GM20431 (cell line): ENCODE measurements at regions not wholly inside any gene's neighbourhood (a gene's known extent, or its start where the extent isn't known, plus 50 kb on each side); places are given as distances from the start of the nearest gene placed in this dataset.

ENCODE experiments used
- in situ Hi-C: fragments of 300-500 bp; cut with MseI, MboI; formaldehyde crosslinking; loops from one replicate; pipeline ENCODE4 v1.15.0; 2020; ENCODE audit warnings: low sequenced_read_pairs; ENCODE audit not compliant: unreplicated experiment

GRCh38 chr5:93809430-93809829, 68.0 kb upstream of the POU5F2 start:
- in situ Hi-C loops: no loop called here

DNA sequence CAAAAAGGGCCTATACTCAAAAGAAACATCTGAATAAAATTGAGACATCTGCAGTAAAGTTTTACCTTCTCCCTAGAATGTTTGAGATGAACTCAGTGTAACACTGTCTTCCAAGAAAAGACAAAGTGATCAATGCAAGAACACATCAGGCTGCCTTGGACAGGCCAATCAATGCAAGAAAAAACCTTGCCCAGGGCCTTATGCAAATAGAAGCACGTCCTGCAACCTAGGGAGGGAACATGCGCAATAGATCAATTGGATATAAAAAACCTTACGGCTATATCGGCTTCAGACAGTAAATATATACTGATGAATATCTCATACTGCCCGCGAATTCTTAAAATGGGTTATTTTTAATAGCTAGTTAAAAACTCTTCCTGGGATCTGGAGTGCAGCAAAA, 66.4 kb upstream of the POU5F2 start:
- in situ Hi-C loops: no loop called here

GRCh38 chr5:93805616-93806379, 64.4 kb upstream of the POU5F2 start:
- in situ Hi-C loops: no loop called here

- in situ Hi-C loops: no loop called here
These were observed 59.8 kb upstream of the POU5F2 start for GRCh38 chr5:93800988-93801811.

- in situ Hi-C loops: loop anchor here (25.0 kb wide), 1 partner anchor 183 kb away; no protein-coding TSS in a partner anchor
These were observed 53.6 kb upstream of the POU5F2 start for GRCh38 chr5:93794954-93795353.

- in situ Hi-C loops: loop anchor here (25.0 kb wide), 1 partner anchor 181 kb away; no protein-coding TSS in a partner anchor
These were observed 51.9 kb upstream of the POU5F2 start for GRCh38 chr5:93793159-93793781.

- in situ Hi-C loops: loop anchor here (25.0 kb wide), 1 partner anchor 179 kb away; no protein-coding TSS in a partner anchor
These were observed 50.1 kb upstream of the POU5F2 start for GRCh38 chr5:93791518-93791972.
